Caki2 (cell line): ENCODE measurements at regions not wholly inside any gene's neighbourhood (a gene's known extent, or its start where the extent isn't known, plus 50 kb on each side); places are given as distances from the start of the nearest gene placed in this dataset.
"Not testable (repeated sequence)": the region's sequence is repeated elsewhere in the genome, so short reads cannot be mapped to it uniquely, and the experiment has no call there.

Experiments
- DNase-seq: peaks from one replicate; pipeline ENCODE4 v3.0.0-alpha.2; 2015; ENCODE audit warnings: low read depth
- in situ Hi-C: cut with HindIII; loops from 2 replicates; pipeline ENCODE4 v1.10.0; 2016; ENCODE audit warnings: low sequenced_read_pairs, low pct_unique_long_range_greater_than_20kb, mixed read lengths

GRCh38 chr4:181760560-181760959 is 482.6 kb upstream of the TENM3 start:
- in situ Hi-C loops, result no loop called here
- DNase-seq, result no peak

- in situ Hi-C loops, result no loop called here
- DNase-seq, result no peak
Measured at GRCh38 chr4:181761156-181761555, 482.0 kb upstream of the TENM3 start.

GRCh38 chr4:181766061-181766548 is 477.1 kb upstream of the TENM3 start:
- in situ Hi-C loops, result no loop called here
- no peak for DNase-seq

GRCh38 chr4:181770971-181771370 is 472.2 kb upstream of the TENM3 start:
- in situ Hi-C loops, result no loop called here

GRCh38 chr4:181775298-181775697 is 467.9 kb upstream of the TENM3 start:
- no peak for DNase-seq
- in situ Hi-C loops, result no loop called here

More at GRCh38 chr4:181770971-181771370, 472.2 kb upstream of the TENM3 start:
- no peak for DNase-seq

GRCh38 chr4:181776264-181777054 is 466.7 kb upstream of the TENM3 start:
- no peak for DNase-seq
- in situ Hi-C loops, result no loop called here

- in situ Hi-C loops, result no loop called here
- no peak for DNase-seq
Measured at GRCh38 chr4:181777518-181777917, 465.7 kb upstream of the TENM3 start.

- in situ Hi-C loops, result no loop called here
- DNase-seq, result no peak
Measured at GRCh38 chr4:181784881-181785280, 458.3 kb upstream of the TENM3 start.

- no peak for DNase-seq
- in situ Hi-C loops, result no loop called here
Measured at GRCh38 chr4:181792641-181793040, 450.6 kb upstream of the TENM3 start.

- no peak for DNase-seq
- in situ Hi-C loops, result no loop called here
Measured at GRCh38 chr4:181793096-181793495, 450.1 kb upstream of the TENM3 start.

GRCh38 chr4:181796502-181796901 is 446.7 kb upstream of the TENM3 start:
- in situ Hi-C loops, result no loop called here
- DNase-seq, result peak; percentile 16

- no peak for DNase-seq
- in situ Hi-C loops, result no loop called here
Measured at GRCh38 chr4:181798536-181798935, 444.7 kb upstream of the TENM3 start.

GRCh38 chr4:181799561-181800069 is 443.6 kb upstream of the TENM3 start:
- in situ Hi-C loops, result no loop called here
- DNase-seq, result no peak

- no peak for DNase-seq
- in situ Hi-C loops, result no loop called here
Measured at GRCh38 chr4:181802207-181802606, 441.0 kb upstream of the TENM3 start.

- DNase-seq, result no peak
- in situ Hi-C loops, result no loop called here
Measured at GRCh38 chr4:181807771-181808170, 435.4 kb upstream of the TENM3 start.

GRCh38 chr4:181810711-181811110 is 432.5 kb upstream of the TENM3 start:
- in situ Hi-C loops, result no loop called here
- no peak for DNase-seq

GRCh38 chr4:181811550-181811949 is 431.7 kb upstream of the TENM3 start:
- in situ Hi-C loops, DNase-seq: not testable (repeated sequence)

GRCh38 chr4:181819946-181820345 is 423.3 kb upstream of the TENM3 start:
- in situ Hi-C loops, result no loop called here
- no peak for DNase-seq

GRCh38 chr4:181820553-181820952 is 422.6 kb upstream of the TENM3 start:
- in situ Hi-C loops, result no loop called here
- no peak for DNase-seq
